ENCODE measurements at regions not wholly inside any gene's neighbourhood (a gene's known extent, or its start where the extent isn't known, plus 50 kb on each side); places are given as distances from the start of the nearest gene placed in this dataset.

GRCh38 chrX:23187819-23188218 lies 146.8 kb upstream of the PTCHD1 start:
- TF ChIP-seq CTCF (IDR thresholded peaks at IDR 0.05; ENCODE audit: low read depth, low read length): no peak
- TF ChIP-seq EZH2phosphoT487 (IDR thresholded peaks at IDR 0.05; ENCODE audit: low read depth): no peak

Measured in OCI-LY3 (cell line).